HepG2 (cell line): ENCODE measurements at regions not wholly inside any gene's neighbourhood (a gene's known extent, or its start where the extent isn't known, plus 50 kb on each side); places are given as distances from the start of the nearest gene placed in this dataset.

ENCODE experiments used
- ATAC-seq: fragments of 200-7000 bp; cut with Tn5 transposase; 3 replicates; pipeline ENCODE4 v1.9.1; 2020; ENCODE audit warnings: mild to moderate bottlenecking, moderate library complexity
- BruUV-seq: library from RNA; stranded (reverse); fragments of 400-500 nt; replicated peaks from 2 replicates; lab custom pipeline; 2021; lab: Mats Ljungman, UMichigan
- CTCF ChIA-PET: fragments of 300-600 bp; formaldehyde crosslinking; extraction: SDS; loops from one replicate; lab custom pipeline; 2021; ENCODE audit warnings: low total read pairs, inconsistent platforms, low intra/inter-chr PET ratio; lab: Yijun Ruan, JAX
- POLR2A ChIA-PET: fragments of 350-600 bp; sonication (Branson Sonifier 250); formaldehyde crosslinking; loops from one replicate; lab custom pipeline; 2020; ENCODE audit warnings: antibody characterized with exemption, inconsistent platforms; lab: Yijun Ruan, JAX
- DNase-seq: peaks from one replicate; pipeline ENCODE4 v3.0.0-alpha.2; 2015; ENCODE audit warnings: low spot score
- FAIRE-seq: peaks from 3 replicates; lab custom pipeline; 2011; peaks lifted over from hg19 to GRCh38; lab: Jason Lieb, UNC
- H2AFZ ChIP-seq: one replicate; pipeline ENCODE4 v1.6.1; 2011; ENCODE audit warnings: low read length, inconsistent platforms
- H3K27ac ChIP-seq: fragments of 300-600 bp; 3 replicates; pipeline ENCODE4 v1.8.0; 2011; ENCODE audit warnings: mixed run types, mild to moderate bottlenecking, mixed read lengths, low read length, inconsistent platforms; ENCODE audit not compliant: insufficient read depth; ENCODE audit errors: extremely low read length
- H3K27me3 ChIP-seq, 2 experiments: fragments of 200-600 bp in 1 of 2; 2 replicates in 1 of 2; 3 replicates in 1 of 2; pipeline versions ENCODE4 v1.6.0 to v1.8.0; 2011; ENCODE audit warnings: low read length in 2 of 2, mild to moderate bottlenecking in 2 of 2, moderate library complexity in 2 of 2, inconsistent platforms in 1 of 2; ENCODE audit not compliant: insufficient read depth in 2 of 2, control insufficient read depth in 1 of 2
- H3K36me3 ChIP-seq, 2 experiments: fragments of 200-600 bp in 1 of 2; replicated peaks in 1 of 2; 2 replicates in 1 of 2; 3 replicates in 1 of 2; pipeline versions ENCODE4 v1.5.1 to v1.8.0; 2011; ENCODE audit warnings: low read length in 2 of 2, inconsistent platforms in 1 of 2; ENCODE audit not compliant: insufficient read depth in 2 of 2, control insufficient read depth in 1 of 2
- H3K4me1 ChIP-seq: 2 replicates; pipeline ENCODE4 v1.5.1; 2012; ENCODE audit warnings: low read length, inconsistent platforms; ENCODE audit not compliant: insufficient read depth
- H3K4me2 ChIP-seq: 2 replicates; pipeline ENCODE4 v1.6.0; 2011; ENCODE audit warnings: low read depth, low read length, inconsistent platforms
- H3K4me3 ChIP-seq, 3 experiments: fragments of 200-600 bp in 1 of 3; sonication (generic), shearing (Covaris generic) in 1 of 3; replicated peaks in 1 of 3; 2 replicates each; pipeline ENCODE4 v1.5.1; 2011 to 2016; ENCODE audit warnings: low read length in 3 of 3, inconsistent platforms in 2 of 3, low read depth in 2 of 3, mild to moderate bottlenecking in 2 of 3, control low read depth in 1 of 3, mixed read lengths in 1 of 3; ENCODE audit not compliant: insufficient read depth in 1 of 3
- H3K79me2 ChIP-seq: one replicate; pipeline ENCODE4 v1.6.1; 2011; ENCODE audit warnings: low read length, inconsistent platforms; ENCODE audit not compliant: insufficient read depth
- H3K9ac ChIP-seq: 2 replicates; pipeline ENCODE4 v1.6.0; 2011; ENCODE audit warnings: mild to moderate bottlenecking, low read depth, low read length, inconsistent platforms; ENCODE audit not compliant: insufficient read depth
- H3K9me3 ChIP-seq: 2 replicates; pipeline ENCODE4 v1.5.1; 2012; ENCODE audit warnings: mild to moderate bottlenecking, low read length
- H4K20me1 ChIP-seq: 2 replicates; pipeline ENCODE4 v1.6.0; 2011; ENCODE audit warnings: inconsistent platforms, mild to moderate bottlenecking, low read length, moderate library complexity; ENCODE audit not compliant: insufficient read depth
- BRCA1 ChIP-seq: sonication (generic); formaldehyde crosslinking; IDR thresholded peaks from 2 replicates; pipeline ENCODE4 v1.4.0; 2020; ENCODE audit warnings: missing genetic modification reagents
- KDM2A ChIP-seq: sonication (generic); formaldehyde crosslinking; IDR thresholded peaks from 2 replicates; pipeline ENCODE4 v1.4.0; 2020; ENCODE audit warnings: low read depth, missing genetic modification reagents, borderline replicate concordance
- MAFG ChIP-seq: sonication (generic); formaldehyde crosslinking; IDR thresholded peaks from 2 replicates; pipeline ENCODE4 v1.5.1; 2020; ENCODE audit warnings: mild to moderate bottlenecking, missing genetic modification reagents
- MAFK ChIP-seq, 2 experiments: IDR thresholded peaks in 1 of 2; conservative IDR thresholded peaks in 1 of 2; 2 replicates each; pipeline ENCODE4 v1.6.1; 2011; ENCODE audit warnings: improper control_type of control experiment in 2 of 2, low read length in 2 of 2
- PLSCR1 ChIP-seq: sonication (generic); formaldehyde crosslinking; IDR thresholded peaks from 2 replicates; pipeline ENCODE4 v1.5.0; 2020; ENCODE audit warnings: missing genetic modification reagents, mild to moderate bottlenecking, borderline replicate concordance
- RAD51 ChIP-seq: fragments of 450-650 bp; IDR thresholded peaks from 2 replicates; pipeline ENCODE4 v1.6.1; 2016; ENCODE audit warnings: borderline replicate concordance
- SIN3A ChIP-seq: IDR thresholded peaks from 2 replicates; pipeline ENCODE4 v1.6.1; 2011; ENCODE audit warnings: low read depth, mild to moderate bottlenecking, control low read depth, low read length, borderline replicate concordance
- SNAI1 ChIP-seq: sonication (generic); formaldehyde crosslinking; IDR thresholded peaks from 2 replicates; pipeline ENCODE4 v1.5.0; 2020; ENCODE audit warnings: mild to moderate bottlenecking, missing genetic modification reagents, borderline replicate concordance
- THRA ChIP-seq: sonication (generic); formaldehyde crosslinking; IDR thresholded peaks from 2 replicates; pipeline ENCODE4 v1.4.0; 2020; ENCODE audit warnings: missing genetic modification reagents, borderline replicate concordance
- ZFYVE20 ChIP-seq: sonication (generic); formaldehyde crosslinking; IDR thresholded peaks from 2 replicates; pipeline ENCODE4 v1.8.0; 2023; ENCODE audit warnings: low read depth, mild to moderate bottlenecking, moderate library complexity, missing genetic modification reagents, borderline replicate concordance
- ZNF12 ChIP-seq: sonication (generic); formaldehyde crosslinking; IDR thresholded peaks from 2 replicates; pipeline ENCODE4 v1.5.0; 2020; ENCODE audit warnings: missing genetic modification reagents
- ZNF136 ChIP-seq: sonication (generic); formaldehyde crosslinking; IDR thresholded peaks from 2 replicates; pipeline ENCODE4 v1.8.1; 2022; ENCODE audit warnings: low read depth, mild to moderate bottlenecking, moderate library complexity, missing genetic modification reagents
- ZNF704 ChIP-seq: sonication (generic); formaldehyde crosslinking; IDR thresholded peaks from 2 replicates; pipeline ENCODE4 v1.8.1; 2023; ENCODE audit warnings: mild to moderate bottlenecking, inconsistent platforms, moderate library complexity, missing genetic modification reagents, borderline replicate concordance
- WGBS: methylation state at CpG from one replicate; pipeline ENCODE4 v1.1.6; 2017; ENCODE audit warnings: low lambda C conversion rate; 5-methylcytosine and 5-hydroxymethylcytosine counted together
- in situ Hi-C: cut with HindIII; loops from 2 replicates; pipeline ENCODE4 v1.10.0; 2017; ENCODE audit warnings: low pct_unique_long_range_greater_than_20kb; ENCODE audit not compliant: extremely low pct_ligation_motif_present
- intact Hi-C: fragments of 100-400 bp; cut with micrococcal nuclease; formaldehyde crosslinking; loops from one replicate; pipeline ENCODE4 v1.10.0; 2022; ENCODE audit not compliant: unreplicated experiment

- FAIRE-seq (no peak), ATAC-seq (no peak), DNase-seq (no peak)
- in situ Hi-C loops (no loop called here), intact Hi-C loops (no loop called here)
- no TSS peak for BruUV-seq
- Histone ChIP-seq H2AFZ (no peak overlapping the region), H3K79me2 (no peaks in the 10 kb centered on the region), H3K4me1 (peaks cover 11% of the 10 kb centered on the region), H4K20me1 (no peaks in the 10 kb centered on the region), H3K4me2 (no peak overlapping the region), H3K27ac (no peak overlapping the region), H3K36me3 (no peaks in the 10 kb centered on the region), H3K9ac (no peak overlapping the region), H3K9me3 (no peaks in the 10 kb centered on the region; the same call in 1 of the 2 replicates), H3K4me3 (no peak overlapping the region), H3K27me3 (no peaks in the 10 kb centered on the region)
- ChIA-PET CTCF (no interaction called here), POLR2A (no interaction called here)
- WGBS, result 81% methylated on average over 2 of the region's 2 CpGs
- TF ChIP-seq ZNF12 (CRISPR knock-in tag) (peak; percentile 95), KDM2A (CRISPR knock-in tag) (no peak), MAFK (conservative IDR thresholded peaks at IDR 0.05 in 1 of 2, IDR thresholded peaks at IDR 0.05 in 1 of 2; ENCODE audit: low read length in 2 of 2) (no peak), RAD51 (no peak), PLSCR1 (CRISPR knock-in tag) (no peak)
Measured at GRCh38 chr15:53861792-53862191, 102.3 kb upstream of the WDR72 start.

GRCh38 chr15:53851110-53851848 lies 91.8 kb upstream of the WDR72 start:
- H3K9ac ChIP-seq, result no peak overlapping the region
- H3K27me3 ChIP-seq, result no peaks in the 10 kb centered on the region
- in situ Hi-C loops (no loop called here), intact Hi-C loops (no loop called here)
- ChIA-PET CTCF (no interaction called here), POLR2A (interaction anchor here (1.1 kb wide), 1 partner anchor 19 kb away, joined by 3 read pairs; no protein-coding TSS in a partner anchor)
- H3K4me3 ChIP-seq, result no peak overlapping the region
- peaks cover 3% of the 10 kb centered on the region; the same call in 1 of the 2 replicates for H3K9me3 ChIP-seq
- H2AFZ ChIP-seq, result peak overlapping the region; percentile 56
- peak overlapping the region; percentile 44 for H3K27ac ChIP-seq
- H3K79me2 ChIP-seq, result no peaks in the 10 kb centered on the region
- H3K4me1 ChIP-seq, result peaks cover 41% of the 10 kb centered on the region
- BruUV-seq, result no TSS peak
- DNase-seq (no peak), FAIRE-seq (no peak), ATAC-seq (peak; percentile 41; the same call in 2 of the 3 replicates)
- H3K36me3 ChIP-seq, result no peaks in the 10 kb centered on the region
- 76% methylated on average over 7 of the region's 7 CpGs for WGBS
- peak overlapping the region; percentile 46 for H3K4me2 ChIP-seq
- H4K20me1 ChIP-seq, result no peaks in the 10 kb centered on the region
- no peak for TF ChIP-seq ZFYVE20 (CRISPR knock-in tag)
- TF ChIP-seq SIN3A, result no peak
- TF ChIP-seq THRA (CRISPR knock-in tag), result no peak
- TF ChIP-seq ZNF704 (CRISPR knock-in tag), result no peak
- no peak for TF ChIP-seq ZNF136 (CRISPR knock-in tag)
- TF ChIP-seq BRCA1 (CRISPR knock-in tag), result no peak
- no peak for TF ChIP-seq SNAI1 (CRISPR knock-in tag)
- TF ChIP-seq MAFG, result no peak
